Stomach smooth muscle (tissue), 2 donors: ENCODE measurements at regions not wholly inside any gene's neighbourhood (a gene's known extent, or its start where the extent isn't known, plus 50 kb on each side); places are given as distances from the start of the nearest gene placed in this dataset.
"Not testable (repeated sequence)": the region's sequence is repeated elsewhere in the genome, so short reads cannot be mapped to it uniquely, and the experiment has no call there.

Experiments used
- H3K27ac ChIP-seq: one replicate; pipeline ENCODE4 v1.7.0; 2013; ENCODE audit warnings: mild to moderate bottlenecking, low read length, inconsistent platforms
- H3K27me3 ChIP-seq, 2 donors: one replicate each; pipeline ENCODE4 v1.7.0; 2013; ENCODE audit warnings: low read length in 2 of 2; ENCODE audit not compliant: insufficient read depth in 2 of 2, control insufficient read depth in 1 of 2
- H3K36me3 ChIP-seq, 2 donors: one replicate each; pipeline ENCODE4 v1.7.0; 2013; ENCODE audit warnings: low read length in 2 of 2; ENCODE audit not compliant: control insufficient read depth in 2 of 2, insufficient read depth in 2 of 2
- H3K4me1 ChIP-seq: one replicate; pipeline ENCODE4 v1.7.0; 2013; ENCODE audit warnings: low read length; ENCODE audit not compliant: control insufficient read depth, insufficient read depth
- H3K4me3 ChIP-seq, 2 donors: one replicate each; pipeline ENCODE4 v1.7.0; 2013; ENCODE audit warnings: low read length in 2 of 2
- H3K9ac ChIP-seq, 2 donors: one replicate each; pipeline ENCODE4 v1.7.0; 2013; ENCODE audit warnings: low read length in 2 of 2, mild to moderate bottlenecking in 1 of 2
- H3K9me3 ChIP-seq, 2 donors: one replicate each; pipeline ENCODE4 v1.7.0; 2013; ENCODE audit warnings: low read length in 2 of 2; ENCODE audit not compliant: control insufficient read depth in 2 of 2
- donor health status: healthy.
- donor health status: Pancreatic carcinoma.

DNA sequence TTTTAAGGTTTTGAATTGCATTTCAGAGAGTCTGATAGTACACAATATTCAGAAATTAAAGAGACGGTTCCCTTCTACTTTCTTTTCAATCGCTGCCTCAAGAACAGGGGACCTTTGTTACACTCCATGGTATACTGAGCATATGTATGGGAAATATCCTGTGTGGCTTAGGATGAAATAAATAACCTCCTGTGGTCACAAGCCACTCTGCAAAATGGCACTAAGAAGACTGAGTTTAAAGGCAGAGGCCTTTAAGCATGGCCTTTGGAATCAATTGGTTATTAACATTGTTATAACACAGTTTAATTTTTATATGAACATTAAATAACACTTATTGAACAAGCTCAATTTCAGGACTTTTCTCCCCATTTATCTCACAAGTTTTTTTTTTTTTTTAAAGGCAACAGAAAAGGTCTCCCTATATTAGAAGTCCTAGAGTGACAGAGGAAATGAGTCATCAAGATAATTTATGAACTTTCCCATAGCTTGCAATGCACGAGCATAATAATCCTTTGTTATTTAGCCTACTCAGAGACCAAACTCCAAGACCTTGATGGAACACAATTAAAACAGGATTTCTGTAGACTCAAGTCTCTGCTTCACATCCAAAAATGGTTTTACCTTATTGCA, 341.9 kb downstream of the TMEM167A start:
- Histone ChIP-seq H3K9me3 (no peaks in the 10 kb centered on the region), H3K4me1 (no peaks in the 10 kb centered on the region), H3K27ac (no peak overlapping the region), H3K27me3 (no peaks in the 10 kb centered on the region), H3K9ac (no peak overlapping the region), H3K4me3 (no peak overlapping the region), H3K36me3 (no peaks in the 10 kb centered on the region)

DNA sequence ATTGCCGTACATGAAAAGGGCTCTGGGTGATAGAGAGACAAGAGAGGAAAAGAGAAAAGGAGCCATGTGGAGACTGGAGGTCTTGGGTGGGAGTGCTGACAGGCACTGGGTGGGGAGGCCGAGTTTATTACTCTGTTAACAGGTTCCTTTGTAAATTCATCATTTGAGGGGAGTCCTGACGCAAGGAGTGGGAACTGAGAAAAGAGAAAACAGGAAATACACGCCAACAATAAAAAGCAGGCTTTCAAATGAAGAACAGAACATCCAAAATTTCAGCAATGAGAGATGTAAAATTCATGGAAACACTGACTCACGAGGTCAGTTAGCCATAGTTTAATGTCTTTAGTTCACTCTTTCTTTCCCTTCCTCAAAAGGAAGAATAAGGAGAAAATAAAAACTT, 342.8 kb downstream of the TMEM167A start:
- H3K4me3 ChIP-seq, result no peak overlapping the region
- H3K9ac ChIP-seq, result no peak overlapping the region
- no peak overlapping the region for H3K27ac ChIP-seq
- H3K36me3 ChIP-seq, result no peaks in the 10 kb centered on the region
- no peaks in the 10 kb centered on the region for H3K9me3 ChIP-seq
- no peaks in the 10 kb centered on the region for H3K4me1 ChIP-seq
- H3K27me3 ChIP-seq, result no peaks in the 10 kb centered on the region

- Histone ChIP-seq H3K4me1 (no peaks in the 10 kb centered on the region), H3K27me3 (no peaks in the 10 kb centered on the region), H3K27ac (no peak overlapping the region), H3K9ac (no peak overlapping the region), H3K36me3 (no peaks in the 10 kb centered on the region), H3K9me3 (no peaks in the 10 kb centered on the region), H3K4me3 (no peak overlapping the region)
Observed at GRCh38 chr5:82730913-82731312, 346.3 kb downstream of the TMEM167A start.

- H3K9ac ChIP-seq, result no peak overlapping the region
- H3K4me1 ChIP-seq, result no peaks in the 10 kb centered on the region
- no peak overlapping the region for H3K27ac ChIP-seq
- no peaks in the 10 kb centered on the region for H3K36me3 ChIP-seq
- H3K27me3 ChIP-seq, result no peaks in the 10 kb centered on the region
- H3K9me3 ChIP-seq, result no peaks in the 10 kb centered on the region
- H3K4me3 ChIP-seq, result no peak overlapping the region
Observed at GRCh38 chr5:82728926-82729702, 348.1 kb downstream of the TMEM167A start.

GRCh38 chr5:82723168-82723567, 354.0 kb downstream of the TMEM167A start:
- Histone ChIP-seq H3K27me3 (no peaks in the 10 kb centered on the region), H3K4me1 (no peaks in the 10 kb centered on the region), H3K36me3 (no peaks in the 10 kb centered on the region), H3K9me3 (no peaks in the 10 kb centered on the region), H3K4me3 (no peak overlapping the region), H3K27ac (no peak overlapping the region), H3K9ac (no peak overlapping the region)

- Histone ChIP-seq H3K27ac (no peak overlapping the region), H3K9me3 (no peaks in the 10 kb centered on the region), H3K4me1 (no peaks in the 10 kb centered on the region), H3K4me3 (no peak overlapping the region), H3K9ac (no peak overlapping the region), H3K36me3 (no peaks in the 10 kb centered on the region), H3K27me3 (no peaks in the 10 kb centered on the region)
Observed at GRCh38 chr5:82721087-82721410, 356.1 kb downstream of the TMEM167A start.

DNA sequence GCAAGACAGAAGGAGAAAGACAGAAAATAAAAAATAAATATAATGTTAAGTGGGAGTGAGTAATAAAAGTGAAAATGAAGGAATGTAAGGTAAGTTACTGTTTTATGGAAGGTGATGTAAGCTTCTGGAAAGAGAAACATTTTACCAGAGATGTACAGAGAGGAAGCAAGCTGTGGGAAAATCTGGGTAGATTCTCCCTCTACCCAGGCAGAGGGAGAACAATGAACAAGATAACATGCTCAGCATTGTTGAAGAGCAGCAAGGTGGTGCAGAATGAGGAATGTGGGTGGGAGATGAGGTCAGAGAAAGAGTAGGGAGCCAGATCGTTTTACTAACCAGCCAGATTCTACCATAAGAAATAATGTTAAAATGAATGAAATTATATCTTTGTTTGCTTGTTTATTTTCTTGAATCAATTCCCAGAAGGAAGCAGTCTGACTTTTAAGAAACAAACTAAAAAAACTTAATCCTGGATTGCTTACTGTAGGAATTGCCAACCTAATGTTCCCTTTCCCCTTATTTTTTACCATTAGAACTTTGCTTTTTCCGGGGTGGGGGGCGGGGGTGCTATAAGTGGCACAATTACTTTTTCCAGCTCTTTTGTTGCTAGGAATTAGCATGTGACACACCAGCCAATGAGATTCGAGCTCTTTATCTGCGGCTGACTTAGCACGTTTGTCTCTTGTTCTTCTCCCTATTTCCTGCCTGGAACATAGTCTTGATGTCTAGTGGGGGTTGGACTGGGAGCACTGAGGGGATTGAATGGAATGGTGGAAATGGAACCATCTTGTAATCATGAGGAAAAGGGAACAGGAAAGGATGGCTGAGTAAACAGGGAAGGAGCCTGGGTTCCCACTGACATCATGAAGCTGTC, 356.7 kb downstream of the TMEM167A start:
- Histone ChIP-seq H3K36me3 (no peaks in the 10 kb centered on the region), H3K4me3 (no peak overlapping the region), H3K27me3 (no peaks in the 10 kb centered on the region), H3K9ac (no peak overlapping the region), H3K27ac (no peak overlapping the region), H3K9me3 (no peaks in the 10 kb centered on the region), H3K4me1 (no peaks in the 10 kb centered on the region)

GRCh38 chr5:82719368-82719767, 357.8 kb downstream of the TMEM167A start:
- H3K4me1 ChIP-seq, result no peaks in the 10 kb centered on the region
- no peak overlapping the region for H3K27ac ChIP-seq
- H3K9ac ChIP-seq, result no peak overlapping the region
- H3K36me3 ChIP-seq, result no peaks in the 10 kb centered on the region
- H3K4me3 ChIP-seq, result no peak overlapping the region
- H3K9me3 ChIP-seq, result no peaks in the 10 kb centered on the region
- H3K27me3 ChIP-seq, result no peaks in the 10 kb centered on the region

GRCh38 chr5:82717738-82718137, 359.5 kb downstream of the TMEM167A start:
- Histone ChIP-seq H3K27ac (no peak overlapping the region), H3K36me3 (no peaks in the 10 kb centered on the region), H3K9me3 (no peaks in the 10 kb centered on the region), H3K4me1 (no peaks in the 10 kb centered on the region), H3K27me3 (no peaks in the 10 kb centered on the region), H3K4me3 (no peak overlapping the region), H3K9ac (no peak overlapping the region)

GRCh38 chr5:82714732-82715131, 362.5 kb downstream of the TMEM167A start:
- H3K36me3 ChIP-seq, H3K4me3 ChIP-seq, H3K4me1 ChIP-seq, H3K27me3 ChIP-seq, H3K9me3 ChIP-seq, H3K9ac ChIP-seq, H3K27ac ChIP-seq: not testable (repeated sequence)
